ENCODE measurements at regions not wholly inside any gene's neighbourhood (a gene's known extent, or its start where the extent isn't known, plus 50 kb on each side); places are given as distances from the start of the nearest gene placed in this dataset.

GRCh38 chr9:2536511-2536910, 85.1 kb upstream of the VLDLR start:
- no peak overlapping the region for H3K4me3 ChIP-seq (replicated peaks in 1 of 3; ENCODE audit: insufficient read depth in 1 of 3, low read depth in 1 of 3, low read length in 3 of 3)
- TF ChIP-seq POLR2AphosphoS5 (IDR thresholded peaks at IDR 0.05; ENCODE audit: insufficient read depth, low read depth, low read length) (no peak), JUN (IDR thresholded peaks at IDR 0.05; ENCODE audit: borderline replicate concordance, insufficient read depth, insufficient read length, low read depth) (no peak), MAX (IDR thresholded peaks at IDR 0.05; ENCODE audit: insufficient read depth, insufficient read length) (no peak), EZH2 (IDR thresholded peaks at IDR 0.05; ENCODE audit: borderline replicate concordance, low read depth, low read length, severe bottlenecking) (no peak), GATA2 (IDR thresholded peaks at IDR 0.05; ENCODE audit: insufficient read depth, insufficient read length, low read depth, low read length) (no peak), FOS (IDR thresholded peaks at IDR 0.05; ENCODE audit: borderline replicate concordance, insufficient read depth, low read length) (no peak), POLR2A (IDR thresholded peaks at IDR 0.05; ENCODE audit: low read depth, low read length) (no peak), CTCF (IDR thresholded peaks at IDR 0.05; ENCODE audit: extremely low read depth in 1 of 2, insufficient read depth in 1 of 2, low read depth in 1 of 2, low read length in 2 of 2) (no peak), MYC (IDR thresholded peaks at IDR 0.05; ENCODE audit: low read depth, low read length) (no peak)
- no peak overlapping the region for H2AFZ ChIP-seq (ENCODE audit: low read depth, low read length)
- H3K36me3 ChIP-seq (ENCODE audit: control insufficient read depth in 2 of 2, extremely low read depth in 1 of 2, insufficient read depth in 2 of 2, low read length in 2 of 2), result no peaks in the 10 kb centered on the region
- intact Hi-C loops (cut with micrococcal nuclease), result no loop called here
- H4K20me1 ChIP-seq (replicated peaks; ENCODE audit: control insufficient read depth, extremely low read depth, insufficient read depth, low read length), result no peaks in the 10 kb centered on the region
- no TSS peak for BruUV-seq (replicated peaks)
- no peaks in the 10 kb centered on the region for H3K9me3 ChIP-seq (replicated peaks; ENCODE audit: control insufficient read depth, insufficient read depth, low read length)
- no peaks in the 10 kb centered on the region for H3K9me1 ChIP-seq (replicated peaks; ENCODE audit: control insufficient read depth, extremely low read depth, insufficient read depth, low read length)
- no peak overlapping the region for H3K4me2 ChIP-seq (ENCODE audit: insufficient read depth, low read length)
- H3K9ac ChIP-seq (replicated peaks; ENCODE audit: extremely low read depth, insufficient read depth, low read length), result no peak overlapping the region
- CTCF ChIA-PET, result no interaction called here
- no peaks in the 10 kb centered on the region for H3K79me2 ChIP-seq (ENCODE audit: control insufficient read depth, insufficient read depth, low read length)
- POLR2A ChIA-PET, result no interaction called here
- no peak overlapping the region for H3K27ac ChIP-seq (ENCODE audit: insufficient read depth, low read depth, low read length)
- dilution Hi-C loops (cut with MboI; ENCODE audit: extremely low pct_ligation_motif_present, low sequenced_read_pairs), result no loop called here
- FAIRE-seq (no peak), DNase-seq (ENCODE audit: low read depth, low spot score) (no peak)
- H3K4me1 ChIP-seq (ENCODE audit: control insufficient read depth, extremely low read depth, insufficient read depth, low read length), result no peaks in the 10 kb centered on the region
- no peaks in the 10 kb centered on the region for H3K27me3 ChIP-seq (ENCODE audit: control insufficient read depth in 2 of 2, insufficient read depth in 2 of 2, low read length in 2 of 2)
